Endothelial cell (in vitro differentiated cells): ENCODE measurements at regions not wholly inside any gene's neighbourhood (a gene's known extent, or its start where the extent isn't known, plus 50 kb on each side); places are given as distances from the start of the nearest gene placed in this dataset.

ENCODE experiments used
- DNase-seq: peaks from one replicate; pipeline ENCODE4 v3.0.0; 2021; ENCODE audit warnings: low spot score
- H3K27ac Mint-ChIP-seq: one replicate; pipeline ENCODE4 v1.8.0; 2021; ENCODE audit warnings: mixed read lengths, inconsistent platforms; ENCODE audit not compliant: unreplicated experiment
- H3K27me3 Mint-ChIP-seq: one replicate; pipeline ENCODE4 v1.8.0; 2021; ENCODE audit warnings: mild to moderate bottlenecking, moderate library complexity, mixed read lengths, inconsistent platforms; ENCODE audit not compliant: unreplicated experiment
- H3K36me3 Mint-ChIP-seq: one replicate; pipeline ENCODE4 v1.8.0; 2021; ENCODE audit warnings: mild to moderate bottlenecking, low read depth, mixed read lengths, inconsistent platforms; ENCODE audit not compliant: unreplicated experiment
- H3K4me1 Mint-ChIP-seq: one replicate; pipeline ENCODE4 v1.8.0; 2021; ENCODE audit warnings: mild to moderate bottlenecking, mixed read lengths, inconsistent platforms; ENCODE audit not compliant: unreplicated experiment
- H3K4me3 Mint-ChIP-seq: one replicate; pipeline ENCODE4 v1.8.0; 2021; ENCODE audit warnings: mild to moderate bottlenecking, mixed read lengths, inconsistent platforms; ENCODE audit not compliant: unreplicated experiment
- H3K9me3 Mint-ChIP-seq: one replicate; pipeline ENCODE4 v1.8.0; 2021; ENCODE audit warnings: mixed read lengths, inconsistent platforms; ENCODE audit not compliant: unreplicated experiment
- CTCF ChIP-seq: fragments of 200-600 bp; sonication (generic); IDR thresholded peaks from one replicate; pipeline ENCODE4 v1.5.0; 2021; ENCODE audit warnings: antibody characterized with exemption; ENCODE audit not compliant: unreplicated experiment

GRCh38 chr16:52052818-52053217, 494.1 kb downstream of the TOX3 start:
- DNase-seq, result no peak

GRCh38 chr16:52051414-52052172, 495.4 kb downstream of the TOX3 start:
- DNase-seq, result no peak
- Mint-ChIP-seq H3K4me1 (peaks cover 4% of the 10 kb centered on the region), H3K27ac (no peak overlapping the region), H3K9me3 (no peaks in the 10 kb centered on the region), H3K36me3 (no peaks in the 10 kb centered on the region), H3K4me3 (no peak overlapping the region), H3K27me3 (no peaks in the 10 kb centered on the region)
- TF ChIP-seq CTCF, result no peak

More at GRCh38 chr16:52052818-52053217, 494.1 kb downstream of the TOX3 start:
- Mint-ChIP-seq H3K27ac (no peak overlapping the region), H3K9me3 (no peaks in the 10 kb centered on the region), H3K4me3 (no peak overlapping the region), H3K27me3 (no peaks in the 10 kb centered on the region), H3K36me3 (no peaks in the 10 kb centered on the region), H3K4me1 (peaks cover 4% of the 10 kb centered on the region)
- no peak for TF ChIP-seq CTCF

GRCh38 chr16:52050418-52050817, 496.5 kb downstream of the TOX3 start:
- Mint-ChIP-seq H3K9me3 (no peaks in the 10 kb centered on the region), H3K4me3 (no peak overlapping the region), H3K4me1 (no peaks in the 10 kb centered on the region), H3K27ac (no peak overlapping the region), H3K27me3 (no peaks in the 10 kb centered on the region), H3K36me3 (no peaks in the 10 kb centered on the region)
- no peak for TF ChIP-seq CTCF
- DNase-seq, result no peak

GRCh38 chr16:52035436-52035835, 511.5 kb downstream of the TOX3 start:
- no peaks in the 10 kb centered on the region for H3K36me3 Mint-ChIP-seq
- H3K27me3 Mint-ChIP-seq, result no peaks in the 10 kb centered on the region
- H3K4me1 Mint-ChIP-seq, result no peaks in the 10 kb centered on the region
- no peaks in the 10 kb centered on the region for H3K9me3 Mint-ChIP-seq
- H3K27ac Mint-ChIP-seq, result no peak overlapping the region
- no peak for DNase-seq
- TF ChIP-seq CTCF, result no peak
- no peak overlapping the region for H3K4me3 Mint-ChIP-seq

GRCh38 chr16:52034830-52035229, 512.1 kb downstream of the TOX3 start:
- no peaks in the 10 kb centered on the region for H3K9me3 Mint-ChIP-seq
- H3K36me3 Mint-ChIP-seq, result no peaks in the 10 kb centered on the region
- no peak overlapping the region for H3K27ac Mint-ChIP-seq
- no peak for TF ChIP-seq CTCF
- no peak for DNase-seq
- no peaks in the 10 kb centered on the region for H3K4me1 Mint-ChIP-seq
- no peak overlapping the region for H3K4me3 Mint-ChIP-seq
- no peaks in the 10 kb centered on the region for H3K27me3 Mint-ChIP-seq
